Loucy (cell line): ENCODE measurements at regions not wholly inside any gene's neighbourhood (a gene's known extent, or its start where the extent isn't known, plus 50 kb on each side); places are given as distances from the start of the nearest gene placed in this dataset.

Experiments used
- H2AFZ ChIP-seq: fragments of 200-600 bp; sonication (generic); 2 replicates; pipeline ENCODE4 v1.6.0; 2016; ENCODE audit warnings: antibody characterized with exemption, mild to moderate bottlenecking, low read length, moderate library complexity
- H3F3A ChIP-seq: fragments of 200-600 bp; 2 replicates; pipeline ENCODE4 v1.6.0; 2016; ENCODE audit warnings: antibody characterized with exemption, low read depth, mild to moderate bottlenecking
- H3K27me3 ChIP-seq: fragments of 200-600 bp; sonication (generic); 2 replicates; pipeline ENCODE4 v1.6.1; 2014; ENCODE audit warnings: low read length, mild to moderate bottlenecking; ENCODE audit not compliant: insufficient read depth, poor library complexity, severe bottlenecking
- H3K36me3 ChIP-seq: fragments of 200-600 bp; sonication (generic); 2 replicates; pipeline ENCODE4 v1.6.1; 2016; ENCODE audit warnings: low read length; ENCODE audit not compliant: insufficient read depth
- H3K4me1 ChIP-seq: fragments of 200-600 bp; sonication (generic); 2 replicates; pipeline ENCODE4 v1.5.1; 2014; ENCODE audit warnings: low read length, mild to moderate bottlenecking; ENCODE audit not compliant: insufficient read depth, poor library complexity, severe bottlenecking
- H3K4me2 ChIP-seq: fragments of 200-600 bp; sonication (generic); 2 replicates; pipeline ENCODE4 v1.6.0; 2014; ENCODE audit warnings: antibody characterized with exemption, low read length, low read depth, mild to moderate bottlenecking; ENCODE audit not compliant: poor library complexity, severe bottlenecking
- H3K4me3 ChIP-seq: fragments of 200-600 bp; sonication (generic); 2 replicates; pipeline ENCODE4 v1.5.1; 2014; ENCODE audit warnings: low read length, mild to moderate bottlenecking, mixed read lengths; ENCODE audit not compliant: poor library complexity, severe bottlenecking
- H3K79me2 ChIP-seq: fragments of 200-600 bp; sonication (generic); 2 replicates; pipeline ENCODE4 v1.6.1; 2014; ENCODE audit warnings: low read length; ENCODE audit not compliant: insufficient read depth
- H3K9ac ChIP-seq: fragments of 200-600 bp; sonication (generic); 2 replicates; pipeline ENCODE4 v1.6.0; 2014; ENCODE audit warnings: mild to moderate bottlenecking, low read depth, low read length, moderate library complexity; ENCODE audit not compliant: poor library complexity, severe bottlenecking
- H3K9me2 ChIP-seq: fragments of 200-600 bp; sonication (generic); replicated peaks from 2 replicates; pipeline ENCODE4 v1.6.1; 2016; ENCODE audit warnings: low read depth, low read length, mixed read lengths
- H3K9me3 ChIP-seq: fragments of 200-600 bp; sonication (generic); 2 replicates; pipeline ENCODE4 v1.6.1; 2014; ENCODE audit warnings: mild to moderate bottlenecking, antibody characterized with exemption, low read length, low read depth; ENCODE audit not compliant: insufficient read depth
- H4K20me1 ChIP-seq: fragments of 200-600 bp; sonication (generic); 2 replicates; pipeline ENCODE4 v1.6.0; 2014; ENCODE audit warnings: antibody characterized with exemption, low read length, mild to moderate bottlenecking; ENCODE audit not compliant: insufficient read depth, poor library complexity, severe bottlenecking
- CTCF ChIP-seq: fragments of 200-600 bp; sonication (generic); conservative IDR thresholded peaks from 2 replicates; pipeline ENCODE4 v1.5.1; 2014; ENCODE audit warnings: mild to moderate bottlenecking, antibody characterized with exemption, low read length
- EZH2phosphoT487 ChIP-seq: fragments of 200-600 bp; IDR thresholded peaks from 2 replicates; pipeline ENCODE4 v1.6.1; 2018; ENCODE audit warnings: antibody characterized with exemption, mild to moderate bottlenecking, moderate library complexity, borderline replicate concordance

- Histone ChIP-seq H3K36me3 (no peaks in the 10 kb centered on the region), H3K9me3 (no peaks in the 10 kb centered on the region), H3K9ac (no peak overlapping the region), H3K4me3 (no peak overlapping the region), H3K79me2 (no peaks in the 10 kb centered on the region), H4K20me1 (no peaks in the 10 kb centered on the region), H3K4me2 (no peak overlapping the region), H3K9me2 (no peaks in the 10 kb centered on the region), H3K4me1 (no peaks in the 10 kb centered on the region), H3K27me3 (no peaks in the 10 kb centered on the region), H3F3A (no peaks in the 10 kb centered on the region), H2AFZ (no peak overlapping the region)
- TF ChIP-seq EZH2phosphoT487 = no peak
- no peak for TF ChIP-seq CTCF
Measured at GRCh38 chr16:6484081-6484480, 848.6 kb upstream of the RBFOX1 start.

DNA sequence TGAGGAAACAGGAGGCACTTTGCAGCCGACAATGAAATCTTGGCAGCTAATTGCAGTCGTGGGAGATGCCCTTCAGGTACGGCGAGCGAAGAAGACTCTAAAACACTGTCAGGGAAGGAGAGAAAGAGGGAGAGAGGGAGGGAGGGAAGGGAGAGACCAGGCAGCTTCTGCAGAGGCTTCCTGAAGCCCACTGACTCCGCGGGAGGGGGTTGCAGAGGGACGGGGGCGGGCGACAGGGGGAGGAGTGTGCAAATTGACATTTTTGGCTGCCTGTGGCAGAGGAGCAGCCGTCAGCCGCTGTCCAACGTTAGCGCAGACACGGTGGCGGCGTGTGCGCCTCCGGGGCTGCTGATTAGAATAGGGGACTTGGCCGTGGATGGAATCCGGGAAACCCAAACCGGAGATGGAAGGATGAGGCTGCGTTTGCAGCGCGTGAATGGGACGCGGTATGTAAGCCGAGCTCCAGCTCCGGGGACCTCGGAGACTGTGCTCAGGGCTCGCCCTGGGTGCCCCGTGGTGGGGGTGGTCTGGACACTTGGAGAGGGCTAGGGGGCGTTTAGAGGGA is 849.1 kb upstream of the RBFOX1 start:
- H4K20me1 ChIP-seq = no peaks in the 10 kb centered on the region
- H2AFZ ChIP-seq = no peak overlapping the region
- no peak overlapping the region for H3K9ac ChIP-seq
- no peaks in the 10 kb centered on the region for H3K4me1 ChIP-seq
- no peaks in the 10 kb centered on the region for H3F3A ChIP-seq
- H3K36me3 ChIP-seq = no peaks in the 10 kb centered on the region
- H3K79me2 ChIP-seq = no peaks in the 10 kb centered on the region
- H3K9me3 ChIP-seq = no peaks in the 10 kb centered on the region
- TF ChIP-seq CTCF (no peak), EZH2phosphoT487 (no peak)
- no peak overlapping the region for H3K4me2 ChIP-seq
- H3K9me2 ChIP-seq = no peaks in the 10 kb centered on the region
- H3K4me3 ChIP-seq = no peak overlapping the region
- H3K27me3 ChIP-seq = no peaks in the 10 kb centered on the region

- no peaks in the 10 kb centered on the region for H3K27me3 ChIP-seq
- no peaks in the 10 kb centered on the region for H3K9me2 ChIP-seq
- H3F3A ChIP-seq = no peaks in the 10 kb centered on the region
- no peak overlapping the region for H3K9ac ChIP-seq
- H3K79me2 ChIP-seq = no peaks in the 10 kb centered on the region
- TF ChIP-seq EZH2phosphoT487 (no peak), CTCF (no peak)
- no peak overlapping the region for H3K4me3 ChIP-seq
- H3K4me2 ChIP-seq = no peak overlapping the region
- H3K36me3 ChIP-seq = no peaks in the 10 kb centered on the region
- H3K9me3 ChIP-seq = no peaks in the 10 kb centered on the region
- H4K20me1 ChIP-seq = no peaks in the 10 kb centered on the region
- no peaks in the 10 kb centered on the region for H3K4me1 ChIP-seq
- H2AFZ ChIP-seq = no peak overlapping the region
Measured at GRCh38 chr16:6482696-6483468, 849.8 kb upstream of the RBFOX1 start.
